ENCODE measurements at regions not wholly inside any gene's neighbourhood (a gene's known extent, or its start where the extent isn't known, plus 50 kb on each side); places are given as distances from the start of the nearest gene placed in this dataset.

DNA sequence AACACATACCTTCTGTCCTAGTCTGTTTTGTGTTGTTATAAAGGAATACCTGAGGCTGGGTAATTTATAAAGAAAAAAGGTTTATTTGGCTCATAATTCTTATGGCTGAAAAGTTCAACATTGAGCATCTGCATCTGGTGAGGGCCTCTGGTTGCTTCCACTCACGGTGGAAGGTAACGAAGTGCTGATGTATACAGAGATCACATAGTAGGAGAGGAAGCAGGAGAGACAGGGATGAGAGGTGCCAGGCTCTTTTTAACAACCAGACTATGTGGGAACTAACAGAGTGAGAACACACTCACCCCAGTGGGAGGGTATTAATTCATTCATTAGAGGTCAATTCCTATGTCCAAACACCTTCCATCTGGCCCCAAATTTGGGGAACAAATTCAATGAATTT is 463.8 kb downstream of the DSC3 start:
- H3K27me3 ChIP-seq (ENCODE audit: insufficient read depth, low read depth) = no peaks in the 10 kb centered on the region
- no peaks in the 10 kb centered on the region for H3K79me2 ChIP-seq (ENCODE audit: insufficient read depth, low read depth)
- no peak overlapping the region for H3K4me2 ChIP-seq
- H3K27ac ChIP-seq = no peak overlapping the region
- H3K4me1 ChIP-seq (ENCODE audit: low read depth, poor library complexity, severe bottlenecking) = no peaks in the 10 kb centered on the region
- H3K36me3 ChIP-seq (ENCODE audit: insufficient read depth) = no peaks in the 10 kb centered on the region
- no peak overlapping the region for H3K4me3 ChIP-seq (IDR thresholded peaks at IDR 0.05; ENCODE audit: insufficient read depth, low read depth, low read length)
- H3K9ac ChIP-seq = no peak overlapping the region
- no peak overlapping the region for H2AFZ ChIP-seq (ENCODE audit: low read depth)
- TF ChIP-seq, protein P1, sequence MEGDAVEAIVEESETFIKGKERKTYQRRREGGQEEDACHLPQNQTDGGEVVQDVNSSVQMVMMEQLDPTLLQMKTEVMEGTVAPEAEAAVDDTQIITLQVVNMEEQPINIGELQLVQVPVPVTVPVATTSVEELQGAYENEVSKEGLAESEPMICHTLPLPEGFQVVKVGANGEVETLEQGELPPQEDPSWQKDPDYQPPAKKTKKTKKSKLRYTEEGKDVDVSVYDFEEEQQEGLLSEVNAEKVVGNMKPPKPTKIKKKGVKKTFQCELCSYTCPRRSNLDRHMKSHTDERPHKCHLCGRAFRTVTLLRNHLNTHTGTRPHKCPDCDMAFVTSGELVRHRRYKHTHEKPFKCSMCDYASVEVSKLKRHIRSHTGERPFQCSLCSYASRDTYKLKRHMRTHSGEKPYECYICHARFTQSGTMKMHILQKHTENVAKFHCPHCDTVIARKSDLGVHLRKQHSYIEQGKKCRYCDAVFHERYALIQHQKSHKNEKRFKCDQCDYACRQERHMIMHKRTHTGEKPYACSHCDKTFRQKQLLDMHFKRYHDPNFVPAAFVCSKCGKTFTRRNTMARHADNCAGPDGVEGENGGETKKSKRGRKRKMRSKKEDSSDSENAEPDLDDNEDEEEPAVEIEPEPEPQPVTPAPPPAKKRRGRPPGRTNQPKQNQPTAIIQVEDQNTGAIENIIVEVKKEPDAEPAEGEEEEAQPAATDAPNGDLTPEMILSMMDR (conservative IDR thresholded peaks at IDR 0.05; ENCODE audit: low read depth, low read length) = no peak
- H4K20me1 ChIP-seq (ENCODE audit: insufficient read depth) = no peaks in the 10 kb centered on the region

DNA sequence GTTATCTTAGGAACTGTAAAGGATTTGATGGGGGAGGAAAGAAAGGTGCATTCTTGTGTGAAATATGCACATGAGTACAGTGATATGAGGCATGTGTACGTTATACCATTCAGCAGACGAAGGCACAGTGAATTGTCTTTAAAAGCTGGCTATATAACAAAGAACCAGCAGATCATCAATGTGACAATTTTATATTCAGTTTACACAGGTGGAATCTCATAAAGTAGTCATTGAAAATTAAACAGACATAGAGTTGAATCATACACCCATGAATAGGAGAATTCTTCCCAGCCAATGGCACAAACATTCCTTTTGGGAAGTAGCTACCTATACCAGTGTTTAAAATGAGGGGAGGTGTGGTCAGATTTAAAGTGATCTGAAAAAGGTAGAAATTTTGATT is 470.3 kb downstream of the DSC3 start:
- H3K4me1 ChIP-seq (ENCODE audit: low read depth, poor library complexity, severe bottlenecking) = no peaks in the 10 kb centered on the region
- H3K9ac ChIP-seq = no peak overlapping the region
- no peak overlapping the region for H3K4me3 ChIP-seq (IDR thresholded peaks at IDR 0.05; ENCODE audit: insufficient read depth, low read depth, low read length)
- no peak overlapping the region for H2AFZ ChIP-seq (ENCODE audit: low read depth)
- no peak overlapping the region for H3K27ac ChIP-seq
- H3K79me2 ChIP-seq (ENCODE audit: insufficient read depth, low read depth) = no peaks in the 10 kb centered on the region
- no peaks in the 10 kb centered on the region for H4K20me1 ChIP-seq (ENCODE audit: insufficient read depth)
- H3K27me3 ChIP-seq (ENCODE audit: insufficient read depth, low read depth) = no peaks in the 10 kb centered on the region
- no peak overlapping the region for H3K4me2 ChIP-seq
- TF ChIP-seq, protein P1 (conservative IDR thresholded peaks at IDR 0.05; ENCODE audit: low read depth, low read length) = no peak
- no peaks in the 10 kb centered on the region for H3K36me3 ChIP-seq (ENCODE audit: insufficient read depth)

DNA sequence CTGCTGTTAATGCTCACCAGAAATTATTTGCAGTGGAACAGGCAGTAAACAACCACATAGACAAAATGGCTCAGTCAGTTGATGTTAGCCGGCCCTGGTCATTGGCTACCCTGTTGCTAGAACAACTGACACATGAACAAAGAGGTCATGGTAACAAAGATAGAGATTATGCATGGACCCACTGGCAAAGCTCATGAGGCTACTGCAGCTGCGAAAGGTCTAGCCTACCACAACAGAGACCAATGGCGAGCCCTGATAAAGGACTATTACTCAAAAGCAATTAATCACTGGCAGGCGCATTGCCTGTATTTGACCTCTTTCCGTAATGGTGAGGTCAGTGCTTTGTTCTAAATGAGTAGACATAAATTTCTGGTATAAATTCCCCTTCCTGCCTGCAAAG is 474.2 kb downstream of the DSC3 start:
- Histone ChIP-seq H3K79me2 (ENCODE audit: insufficient read depth, low read depth) (no peaks in the 10 kb centered on the region), H3K4me2 (no peak overlapping the region), H4K20me1 (ENCODE audit: insufficient read depth) (no peaks in the 10 kb centered on the region), H3K36me3 (ENCODE audit: insufficient read depth) (no peaks in the 10 kb centered on the region), H3K9ac (no peak overlapping the region), H3K4me1 (ENCODE audit: low read depth, poor library complexity, severe bottlenecking) (no peaks in the 10 kb centered on the region), H3K4me3 (IDR thresholded peaks at IDR 0.05; ENCODE audit: insufficient read depth, low read depth, low read length) (no peak overlapping the region), H3K27me3 (ENCODE audit: insufficient read depth, low read depth) (no peaks in the 10 kb centered on the region), H3K27ac (no peak overlapping the region), H2AFZ (ENCODE audit: low read depth) (no peak overlapping the region)
- TF ChIP-seq, protein P1 (conservative IDR thresholded peaks at IDR 0.05; ENCODE audit: low read depth, low read length) = no peak

DNA sequence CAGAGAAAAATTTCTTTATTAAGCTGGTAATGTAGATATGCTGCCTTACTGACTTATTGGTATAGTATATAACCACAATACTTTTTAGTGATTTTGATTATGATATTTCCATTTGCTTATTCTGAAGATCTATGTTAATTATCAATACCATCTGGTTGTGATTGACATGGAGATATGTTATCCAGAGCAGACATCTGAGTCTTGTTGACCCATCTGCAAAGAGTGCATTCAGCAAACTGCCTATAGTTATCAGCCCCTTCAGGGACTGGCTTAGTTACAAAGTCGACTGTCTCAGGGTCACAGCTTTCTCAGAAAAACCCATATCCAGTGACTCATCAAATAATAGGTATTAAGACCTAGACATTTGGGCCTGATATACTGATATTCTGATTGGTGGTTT is 475.7 kb downstream of the DSC3 start:
- Histone ChIP-seq H3K27ac (no peak overlapping the region), H3K4me3 (IDR thresholded peaks at IDR 0.05; ENCODE audit: insufficient read depth, low read depth, low read length) (no peak overlapping the region), H3K4me2 (no peak overlapping the region), H3K79me2 (ENCODE audit: insufficient read depth, low read depth) (no peaks in the 10 kb centered on the region), H3K9ac (no peak overlapping the region), H2AFZ (ENCODE audit: low read depth) (no peak overlapping the region), H4K20me1 (ENCODE audit: insufficient read depth) (no peaks in the 10 kb centered on the region), H3K27me3 (ENCODE audit: insufficient read depth, low read depth) (no peaks in the 10 kb centered on the region), H3K36me3 (ENCODE audit: insufficient read depth) (no peaks in the 10 kb centered on the region), H3K4me1 (ENCODE audit: low read depth, poor library complexity, severe bottlenecking) (no peaks in the 10 kb centered on the region)
- TF ChIP-seq, protein P1 (conservative IDR thresholded peaks at IDR 0.05; ENCODE audit: low read depth, low read length) = no peak

DNA sequence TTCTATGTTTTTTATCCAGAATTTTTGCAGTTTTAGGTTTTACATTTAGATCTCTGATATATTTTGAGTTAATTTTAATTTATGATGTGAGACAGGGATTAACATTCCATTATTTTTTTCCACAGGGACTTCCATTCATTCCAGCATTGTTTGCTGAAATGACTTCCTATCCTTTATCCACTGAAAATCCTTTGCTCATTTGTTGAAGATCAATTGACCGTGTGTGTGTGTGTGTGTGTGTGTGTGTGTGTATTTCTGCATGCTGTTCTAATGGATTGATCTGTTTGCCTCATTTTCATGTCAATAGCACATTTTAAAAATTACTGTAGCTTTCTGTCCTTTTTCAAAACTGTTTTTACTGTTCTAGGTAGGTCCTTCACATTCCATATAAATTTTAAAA is 480.3 kb downstream of the DSC3 start:
- no peak overlapping the region for H3K4me2 ChIP-seq
- H3K9ac ChIP-seq = no peak overlapping the region
- no peaks in the 10 kb centered on the region for H3K79me2 ChIP-seq (ENCODE audit: insufficient read depth, low read depth)
- no peaks in the 10 kb centered on the region for H3K4me1 ChIP-seq (ENCODE audit: low read depth, poor library complexity, severe bottlenecking)
- H3K36me3 ChIP-seq (ENCODE audit: insufficient read depth) = no peaks in the 10 kb centered on the region
- TF ChIP-seq, protein P1 (conservative IDR thresholded peaks at IDR 0.05; ENCODE audit: low read depth, low read length) = no peak
- H3K27ac ChIP-seq = no peak overlapping the region
- H4K20me1 ChIP-seq (ENCODE audit: insufficient read depth) = no peaks in the 10 kb centered on the region
- H3K27me3 ChIP-seq (ENCODE audit: insufficient read depth, low read depth) = no peaks in the 10 kb centered on the region
- no peak overlapping the region for H2AFZ ChIP-seq (ENCODE audit: low read depth)
- no peak overlapping the region for H3K4me3 ChIP-seq (IDR thresholded peaks at IDR 0.05; ENCODE audit: insufficient read depth, low read depth, low read length)
